ENCODE measurements at regions not wholly inside any gene's neighbourhood (a gene's known extent, or its start where the extent isn't known, plus 50 kb on each side); places are given as distances from the start of the nearest gene placed in this dataset.

GRCh38 chr13:97856304-97856675 is 97.2 kb upstream of the IPO5 start:
- no peak for DNase-seq
- no peak overlapping the region for H3K4me3 ChIP-seq
- H3K9me3 ChIP-seq, result no peaks in the 10 kb centered on the region
- TF ChIP-seq CTCF (IDR thresholded peaks at IDR 0.05) (no peak), POLR2A (IDR thresholded peaks at IDR 0.05) (no peak)
- no peaks in the 10 kb centered on the region for H3K27me3 ChIP-seq
- H3K36me3 ChIP-seq, result no peaks in the 10 kb centered on the region
- H3K4me1 ChIP-seq, result no peaks in the 10 kb centered on the region
- no peak overlapping the region for H3K27ac ChIP-seq

GRCh38 chr13:97858161-97858560 is 95.3 kb upstream of the IPO5 start:
- no peaks in the 10 kb centered on the region for H3K36me3 ChIP-seq
- H3K27ac ChIP-seq, result no peak overlapping the region
- DNase-seq, result no peak
- H3K4me3 ChIP-seq, result no peak overlapping the region
- H3K4me1 ChIP-seq, result no peaks in the 10 kb centered on the region
- no peak for TF ChIP-seq CTCF (IDR thresholded peaks at IDR 0.05)
- TF ChIP-seq POLR2A (IDR thresholded peaks at IDR 0.05), result no peak
- H3K9me3 ChIP-seq, result no peaks in the 10 kb centered on the region
- H3K27me3 ChIP-seq, result no peaks in the 10 kb centered on the region

- no peaks in the 10 kb centered on the region for H3K9me3 ChIP-seq
- no peak for DNase-seq
- H3K4me1 ChIP-seq, result no peaks in the 10 kb centered on the region
- TF ChIP-seq POLR2A (IDR thresholded peaks at IDR 0.05), result no peak
- TF ChIP-seq CTCF (IDR thresholded peaks at IDR 0.05), result no peak
- H3K36me3 ChIP-seq, result no peaks in the 10 kb centered on the region
- no peaks in the 10 kb centered on the region for H3K27me3 ChIP-seq
- H3K4me3 ChIP-seq, result no peak overlapping the region
- no peak overlapping the region for H3K27ac ChIP-seq
Measured at GRCh38 chr13:97866346-97866745, 87.1 kb upstream of the IPO5 start.

GRCh38 chr13:97866751-97867150 is 86.7 kb upstream of the IPO5 start:
- DNase-seq, result no peak

GRCh38 chr13:97873398-97873797 is 80.1 kb upstream of the IPO5 start:
- Histone ChIP-seq H3K4me1 (no peaks in the 10 kb centered on the region), H3K27me3 (no peaks in the 10 kb centered on the region), H3K36me3 (no peaks in the 10 kb centered on the region), H3K4me3 (no peak overlapping the region), H3K27ac (no peak overlapping the region), H3K9me3 (no peaks in the 10 kb centered on the region)
- no peak for DNase-seq
- TF ChIP-seq CTCF (IDR thresholded peaks at IDR 0.05) (no peak), POLR2A (IDR thresholded peaks at IDR 0.05) (no peak)

More at GRCh38 chr13:97866751-97867150, 86.7 kb upstream of the IPO5 start:
- Histone ChIP-seq H3K27ac (no peak overlapping the region), H3K4me3 (no peak overlapping the region), H3K9me3 (no peaks in the 10 kb centered on the region), H3K4me1 (no peaks in the 10 kb centered on the region), H3K27me3 (no peaks in the 10 kb centered on the region), H3K36me3 (no peaks in the 10 kb centered on the region)
- TF ChIP-seq CTCF (IDR thresholded peaks at IDR 0.05) (no peak), POLR2A (IDR thresholded peaks at IDR 0.05) (no peak)

GRCh38 chr13:97875218-97875617 is 78.3 kb upstream of the IPO5 start:
- no peaks in the 10 kb centered on the region for H3K9me3 ChIP-seq
- no peaks in the 10 kb centered on the region for H3K4me1 ChIP-seq
- no peak overlapping the region for H3K27ac ChIP-seq
- no peaks in the 10 kb centered on the region for H3K36me3 ChIP-seq
- no peaks in the 10 kb centered on the region for H3K27me3 ChIP-seq
- DNase-seq, result no peak
- TF ChIP-seq CTCF (IDR thresholded peaks at IDR 0.05) (no peak), POLR2A (IDR thresholded peaks at IDR 0.05) (no peak)
- no peak overlapping the region for H3K4me3 ChIP-seq
